Keratinocyte (primary cell): ENCODE measurements at regions not wholly inside any gene's neighbourhood (a gene's known extent, or its start where the extent isn't known, plus 50 kb on each side); places are given as distances from the start of the nearest gene placed in this dataset.

Experiments used
- EZH2 ChIP-seq: IDR thresholded peaks from one replicate; pipeline ENCODE4 v1.6.1; 2012; ENCODE audit warnings: inconsistent platforms, mild to moderate bottlenecking, low read length, moderate library complexity
- TF ChIP-seq, protein P1 (sequence below), 3 experiments: IDR thresholded peaks in 1 of 3; conservative IDR thresholded peaks in 1 of 3; optimal IDR thresholded peaks in 1 of 3; 2 replicates in 2 of 3; 3 replicates in 1 of 3; pipeline versions ENCODE3 to v1.5.1; 2011; ENCODE audit warnings: low read length in 3 of 3, mild to moderate bottlenecking in 3 of 3, moderate library complexity in 2 of 3, control low read depth in 1 of 3, inconsistent platforms in 1 of 3; ENCODE audit not compliant: insufficient read depth in 2 of 3; ENCODE audit errors: extremely low read depth in 1 of 3

DNA sequence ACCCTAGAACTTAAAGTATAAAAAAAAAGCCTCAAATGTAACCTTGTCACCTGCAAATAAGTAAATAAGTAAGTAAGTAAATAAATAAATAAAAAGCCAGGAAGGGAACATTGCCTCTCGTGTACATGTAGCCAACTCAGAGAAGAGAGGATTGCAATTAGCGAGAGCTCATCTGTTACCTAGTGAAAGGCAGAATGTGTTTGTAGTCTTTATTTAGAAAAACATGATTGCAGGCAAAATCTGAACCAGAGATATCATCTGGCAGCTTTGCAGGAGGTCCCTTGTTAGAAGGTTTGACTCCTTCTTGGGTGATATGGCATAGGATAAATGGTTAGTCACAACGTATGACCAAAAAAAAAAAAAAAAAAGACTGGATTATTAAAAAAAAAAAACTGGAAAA, 71.6 kb upstream of the SYN2 start:
- TF ChIP-seq, protein P1, sequence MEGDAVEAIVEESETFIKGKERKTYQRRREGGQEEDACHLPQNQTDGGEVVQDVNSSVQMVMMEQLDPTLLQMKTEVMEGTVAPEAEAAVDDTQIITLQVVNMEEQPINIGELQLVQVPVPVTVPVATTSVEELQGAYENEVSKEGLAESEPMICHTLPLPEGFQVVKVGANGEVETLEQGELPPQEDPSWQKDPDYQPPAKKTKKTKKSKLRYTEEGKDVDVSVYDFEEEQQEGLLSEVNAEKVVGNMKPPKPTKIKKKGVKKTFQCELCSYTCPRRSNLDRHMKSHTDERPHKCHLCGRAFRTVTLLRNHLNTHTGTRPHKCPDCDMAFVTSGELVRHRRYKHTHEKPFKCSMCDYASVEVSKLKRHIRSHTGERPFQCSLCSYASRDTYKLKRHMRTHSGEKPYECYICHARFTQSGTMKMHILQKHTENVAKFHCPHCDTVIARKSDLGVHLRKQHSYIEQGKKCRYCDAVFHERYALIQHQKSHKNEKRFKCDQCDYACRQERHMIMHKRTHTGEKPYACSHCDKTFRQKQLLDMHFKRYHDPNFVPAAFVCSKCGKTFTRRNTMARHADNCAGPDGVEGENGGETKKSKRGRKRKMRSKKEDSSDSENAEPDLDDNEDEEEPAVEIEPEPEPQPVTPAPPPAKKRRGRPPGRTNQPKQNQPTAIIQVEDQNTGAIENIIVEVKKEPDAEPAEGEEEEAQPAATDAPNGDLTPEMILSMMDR (optimal IDR thresholded peaks at IDR 0.05 in 1 of 3, IDR thresholded peaks at IDR 0.05 in 1 of 3, conservative IDR thresholded peaks at IDR 0.05 in 1 of 3; ENCODE audit: extremely low read depth in 1 of 3, insufficient read depth in 2 of 3, low read length in 3 of 3): no peak
- TF ChIP-seq EZH2: no peak
